HepG2 (cell line): ENCODE measurements at regions not wholly inside any gene's neighbourhood (a gene's known extent, or its start where the extent isn't known, plus 50 kb on each side); places are given as distances from the start of the nearest gene placed in this dataset.

Experiments
- BCL6 ChIP-seq: IDR thresholded peaks from 2 replicates; pipeline ENCODE4 v1.6.1; 2016; ENCODE audit warnings: missing genetic modification reagents, missing compliant biosample characterization
- CTCF ChIP-seq: sonication (generic); formaldehyde crosslinking; IDR thresholded peaks from 2 replicates; pipeline ENCODE4 v1.5.0; 2020; ENCODE audit warnings: mild to moderate bottlenecking, missing genetic modification reagents, moderate library complexity
- DBP ChIP-seq: sonication (generic); formaldehyde crosslinking; IDR thresholded peaks from 2 replicates; pipeline ENCODE4 v1.4.0; 2020; ENCODE audit warnings: missing genetic modification reagents; ENCODE audit errors: not compliant biosample characterization
- PRDM10 ChIP-seq: sonication (generic); formaldehyde crosslinking; IDR thresholded peaks from 2 replicates; pipeline ENCODE4 v1.4.0; 2020; ENCODE audit warnings: low read depth, missing genetic modification reagents
- SRSF1 ChIP-seq: fragments of 200-400 bp; formaldehyde crosslinking; optimal IDR thresholded peaks from 2 replicates; pipeline ENCODE3; 2017; ENCODE audit warnings: mild to moderate bottlenecking, low read depth, low read length, moderate library complexity
- ZNF205 ChIP-seq: IDR thresholded peaks from 2 replicates; pipeline ENCODE4 v1.6.1; 2018; ENCODE audit warnings: missing biosample characterization, missing genetic modification reagents

GRCh38 chr18:33918571-33918970 lies 306.1 kb downstream of the NOL4 start:
- TF ChIP-seq ZNF205 (CRISPR knock-in tag) (no peak), PRDM10 (CRISPR knock-in tag) (no peak), DBP (CRISPR knock-in tag) (no peak), CTCF (CRISPR knock-in tag) (no peak), BCL6 (CRISPR knock-in tag) (no peak), SRSF1 (no peak)
